HepG2 (cell line): ENCODE measurements at regions not wholly inside any gene's neighbourhood (a gene's known extent, or its start where the extent isn't known, plus 50 kb on each side); places are given as distances from the start of the nearest gene placed in this dataset.

Source experiments
- ATAC-seq: fragments of 200-7000 bp; cut with Tn5 transposase; 3 replicates; pipeline ENCODE4 v1.9.1; 2020; ENCODE audit warnings: mild to moderate bottlenecking, moderate library complexity
- BruUV-seq: library from RNA; stranded (reverse); fragments of 400-500 nt; replicated peaks from 2 replicates; lab custom pipeline; 2021; lab: Mats Ljungman, UMichigan
- CTCF ChIA-PET: fragments of 300-600 bp; formaldehyde crosslinking; extraction: SDS; loops from one replicate; lab custom pipeline; 2021; ENCODE audit warnings: low total read pairs, inconsistent platforms, low intra/inter-chr PET ratio; lab: Yijun Ruan, JAX
- POLR2A ChIA-PET: fragments of 350-600 bp; sonication (Branson Sonifier 250); formaldehyde crosslinking; loops from one replicate; lab custom pipeline; 2020; ENCODE audit warnings: antibody characterized with exemption, inconsistent platforms; lab: Yijun Ruan, JAX
- DNase-seq: peaks from one replicate; pipeline ENCODE4 v3.0.0-alpha.2; 2015; ENCODE audit warnings: low spot score
- FAIRE-seq: peaks from 3 replicates; lab custom pipeline; 2011; peaks lifted over from hg19 to GRCh38; lab: Jason Lieb, UNC
- H2AFZ ChIP-seq: one replicate; pipeline ENCODE4 v1.6.1; 2011; ENCODE audit warnings: low read length, inconsistent platforms
- H3K27ac ChIP-seq: fragments of 300-600 bp; 3 replicates; pipeline ENCODE4 v1.8.0; 2011; ENCODE audit warnings: mixed run types, mild to moderate bottlenecking, mixed read lengths, low read length, inconsistent platforms; ENCODE audit not compliant: insufficient read depth; ENCODE audit errors: extremely low read length
- H3K27me3 ChIP-seq, 2 experiments: fragments of 200-600 bp in 1 of 2; 2 replicates in 1 of 2; 3 replicates in 1 of 2; pipeline versions ENCODE4 v1.6.0 to v1.8.0; 2011; ENCODE audit warnings: low read length in 2 of 2, mild to moderate bottlenecking in 2 of 2, moderate library complexity in 2 of 2, inconsistent platforms in 1 of 2; ENCODE audit not compliant: insufficient read depth in 2 of 2, control insufficient read depth in 1 of 2
- H3K36me3 ChIP-seq, 2 experiments: fragments of 200-600 bp in 1 of 2; replicated peaks in 1 of 2; 2 replicates in 1 of 2; 3 replicates in 1 of 2; pipeline versions ENCODE4 v1.5.1 to v1.8.0; 2011; ENCODE audit warnings: low read length in 2 of 2, inconsistent platforms in 1 of 2; ENCODE audit not compliant: insufficient read depth in 2 of 2, control insufficient read depth in 1 of 2
- H3K4me1 ChIP-seq: 2 replicates; pipeline ENCODE4 v1.5.1; 2012; ENCODE audit warnings: low read length, inconsistent platforms; ENCODE audit not compliant: insufficient read depth
- H3K4me2 ChIP-seq: 2 replicates; pipeline ENCODE4 v1.6.0; 2011; ENCODE audit warnings: low read depth, low read length, inconsistent platforms
- H3K4me3 ChIP-seq, 3 experiments: fragments of 200-600 bp in 1 of 3; sonication (generic), shearing (Covaris generic) in 1 of 3; replicated peaks in 1 of 3; 2 replicates each; pipeline ENCODE4 v1.5.1; 2011 to 2016; ENCODE audit warnings: low read length in 3 of 3, inconsistent platforms in 2 of 3, low read depth in 2 of 3, mild to moderate bottlenecking in 2 of 3, control low read depth in 1 of 3, mixed read lengths in 1 of 3; ENCODE audit not compliant: insufficient read depth in 1 of 3
- H3K79me2 ChIP-seq: one replicate; pipeline ENCODE4 v1.6.1; 2011; ENCODE audit warnings: low read length, inconsistent platforms; ENCODE audit not compliant: insufficient read depth
- H3K9ac ChIP-seq: 2 replicates; pipeline ENCODE4 v1.6.0; 2011; ENCODE audit warnings: mild to moderate bottlenecking, low read depth, low read length, inconsistent platforms; ENCODE audit not compliant: insufficient read depth
- H3K9me3 ChIP-seq: 2 replicates; pipeline ENCODE4 v1.5.1; 2012; ENCODE audit warnings: mild to moderate bottlenecking, low read length
- H4K20me1 ChIP-seq: 2 replicates; pipeline ENCODE4 v1.6.0; 2011; ENCODE audit warnings: inconsistent platforms, mild to moderate bottlenecking, low read length, moderate library complexity; ENCODE audit not compliant: insufficient read depth
- ETV5 ChIP-seq: IDR thresholded peaks from 2 replicates; pipeline ENCODE4 v1.6.1; 2018; ENCODE audit warnings: missing biosample characterization, missing genetic modification reagents, inconsistent platforms, borderline replicate concordance
- JDP2 ChIP-seq: sonication (generic); formaldehyde crosslinking; IDR thresholded peaks from 2 replicates; pipeline ENCODE4 v1.8.1; 2022; ENCODE audit warnings: missing genetic modification reagents, borderline replicate concordance
- LRRFIP1 ChIP-seq: sonication (generic); formaldehyde crosslinking; conservative IDR thresholded peaks from 2 replicates; pipeline ENCODE4 v1.4.0; 2020; ENCODE audit warnings: missing genetic modification reagents
- POLR2AphosphoS2 ChIP-seq: IDR thresholded peaks from 2 replicates; pipeline ENCODE4 v1.6.1; 2011; ENCODE audit warnings: low read depth, low read length, improper control_type of control experiment
- ZMYM2 ChIP-seq: sonication (generic); formaldehyde crosslinking; IDR thresholded peaks from 2 replicates; pipeline ENCODE4 v1.8.0; 2022; ENCODE audit warnings: mild to moderate bottlenecking, missing genetic modification reagents
- ZNF460 ChIP-seq: sonication (generic); formaldehyde crosslinking; IDR thresholded peaks from 2 replicates; pipeline ENCODE4 v1.5.1; 2020; ENCODE audit warnings: missing genetic modification reagents, mild to moderate bottlenecking, borderline replicate concordance
- WGBS: methylation state at CpG from one replicate; pipeline ENCODE4 v1.1.6; 2017; ENCODE audit warnings: low lambda C conversion rate; 5-methylcytosine and 5-hydroxymethylcytosine counted together
- in situ Hi-C: cut with HindIII; loops from 2 replicates; pipeline ENCODE4 v1.10.0; 2017; ENCODE audit warnings: low pct_unique_long_range_greater_than_20kb; ENCODE audit not compliant: extremely low pct_ligation_motif_present
- intact Hi-C: fragments of 100-400 bp; cut with micrococcal nuclease; formaldehyde crosslinking; loops from one replicate; pipeline ENCODE4 v1.10.0; 2022; ENCODE audit not compliant: unreplicated experiment

GRCh38 chr14:53380052-53380866 is 227.1 kb upstream of the DDHD1 start:
- no peak overlapping the region for H3K9ac ChIP-seq

More at GRCh38 chr14:53380052-53380866, 227.1 kb upstream of the DDHD1 start:
- no TSS peak for BruUV-seq
- Histone ChIP-seq H3K36me3 (no peaks in the 10 kb centered on the region), H3K4me2 (no peak overlapping the region), H3K79me2 (no peaks in the 10 kb centered on the region), H3K9me3 (no peaks in the 10 kb centered on the region), H2AFZ (no peak overlapping the region), H3K4me1 (no peaks in the 10 kb centered on the region), H3K27ac (no peak overlapping the region), H3K4me3 (no peak overlapping the region), H4K20me1 (no peaks in the 10 kb centered on the region), H3K27me3 (no peaks in the 10 kb centered on the region; a peak in 2 of 5 replicates)
- TF ChIP-seq LRRFIP1 (CRISPR knock-in tag) (no peak), ETV5 (no peak), ZMYM2 (CRISPR knock-in tag) (no peak), POLR2AphosphoS2 (no peak), JDP2 (CRISPR knock-in tag) (no peak), ZNF460 (CRISPR knock-in tag) (no peak)
- ChIA-PET POLR2A (no interaction called here), CTCF (no interaction called here)
- no peak for ATAC-seq
- no peak for FAIRE-seq
- intact Hi-C loops (no loop called here), in situ Hi-C loops (no loop called here)
- 2% methylated on average over 3 of the region's 3 CpGs for WGBS
- DNase-seq, result no peak
